HL-60/S4 (cell line): ENCODE measurements at regions not wholly inside any gene's neighbourhood (a gene's known extent, or its start where the extent isn't known, plus 50 kb on each side); places are given as distances from the start of the nearest gene placed in this dataset.
"Not testable (repeated sequence)": the region's sequence is repeated elsewhere in the genome, so short reads cannot be mapped to it uniquely, and the experiment has no call there.

Experiments
- in situ Hi-C: fragments of 300-500 bp; cut with MboI; formaldehyde crosslinking; loops from 2 replicates; pipeline ENCODE4 v1.14.3; 2022; ENCODE audit warnings: low sequenced_read_pairs

GRCh38 chr16:48951621-48952125 is 330.0 kb downstream of the CBLN1 start:
- in situ Hi-C loops, result not testable (repeated sequence)

- in situ Hi-C loops, result no loop called here
These were observed 331.5 kb downstream of the CBLN1 start for GRCh38 chr16:48950184-48950583.

GRCh38 chr16:48949636-48950035 is 332.0 kb downstream of the CBLN1 start:
- in situ Hi-C loops, result no loop called here

GRCh38 chr16:48948911-48949310 is 332.7 kb downstream of the CBLN1 start:
- in situ Hi-C loops, result no loop called here

GRCh38 chr16:48947371-48947713 is 334.3 kb downstream of the CBLN1 start:
- in situ Hi-C loops, result no loop called here

GRCh38 chr16:48946686-48947370 is 334.8 kb downstream of the CBLN1 start:
- in situ Hi-C loops, result no loop called here

- in situ Hi-C loops, result no loop called here
These were observed 333.0 kb upstream of the N4BP1 start for GRCh38 chr16:48942996-48943395.

- in situ Hi-C loops, result no loop called here
These were observed 326.8 kb upstream of the N4BP1 start for GRCh38 chr16:48936811-48937210.

- in situ Hi-C loops, result no loop called here
These were observed 322.4 kb upstream of the N4BP1 start for GRCh38 chr16:48932216-48932855.

- in situ Hi-C loops, result no loop called here
These were observed 321.1 kb upstream of the N4BP1 start for GRCh38 chr16:48930951-48931553.

- in situ Hi-C loops, result no loop called here
These were observed 309.8 kb upstream of the N4BP1 start for GRCh38 chr16:48919791-48920190.

GRCh38 chr16:48918520-48919258 is 308.7 kb upstream of the N4BP1 start:
- in situ Hi-C loops, result no loop called here

- in situ Hi-C loops, result no loop called here
These were observed 306.6 kb upstream of the N4BP1 start for GRCh38 chr16:48916566-48916965.

GRCh38 chr16:48914070-48914469 is 304.1 kb upstream of the N4BP1 start:
- in situ Hi-C loops, result no loop called here

GRCh38 chr16:48913384-48913783 is 303.4 kb upstream of the N4BP1 start:
- in situ Hi-C loops, result no loop called here

- in situ Hi-C loops, result no loop called here
These were observed 302.4 kb upstream of the N4BP1 start for GRCh38 chr16:48912360-48912759.

- in situ Hi-C loops, result no loop called here
These were observed 301.7 kb upstream of the N4BP1 start for GRCh38 chr16:48911700-48912099.

GRCh38 chr16:48910214-48910613 is 300.2 kb upstream of the N4BP1 start:
- in situ Hi-C loops, result no loop called here

- in situ Hi-C loops, result no loop called here
These were observed 299.3 kb upstream of the N4BP1 start for GRCh38 chr16:48909231-48909630.

GRCh38 chr16:48907906-48908634 is 298.1 kb upstream of the N4BP1 start:
- in situ Hi-C loops, result no loop called here
